ENCODE measurements at regions not wholly inside any gene's neighbourhood (a gene's known extent, or its start where the extent isn't known, plus 50 kb on each side); places are given as distances from the start of the nearest gene placed in this dataset.

GRCh38 chr12:115032521-115032920 lies 348.5 kb upstream of the TBX3 start:
- H3K4me1 Mint-ChIP-seq (ENCODE audit: unreplicated experiment) = no peaks in the 10 kb centered on the region
- no peak for DNase-seq (ENCODE audit: extremely low spot score, unreplicated experiment)
- no peaks in the 10 kb centered on the region for H3K36me3 Mint-ChIP-seq (ENCODE audit: unreplicated experiment)
- TF ChIP-seq CTCF (IDR thresholded peaks at IDR 0.05) = no peak
- H3K27me3 Mint-ChIP-seq (ENCODE audit: unreplicated experiment) = no peaks in the 10 kb centered on the region
- no peaks in the 10 kb centered on the region for H3K9me3 Mint-ChIP-seq (ENCODE audit: unreplicated experiment)
- no peak overlapping the region for H3K4me3 Mint-ChIP-seq (ENCODE audit: unreplicated experiment)
- no peak overlapping the region for H3K27ac Mint-ChIP-seq (ENCODE audit: unreplicated experiment)

- no peak for TF ChIP-seq CTCF (IDR thresholded peaks at IDR 0.05)
- H3K36me3 Mint-ChIP-seq (ENCODE audit: unreplicated experiment) = no peaks in the 10 kb centered on the region
- no peak overlapping the region for H3K4me3 Mint-ChIP-seq (ENCODE audit: unreplicated experiment)
- no peak overlapping the region for H3K27ac Mint-ChIP-seq (ENCODE audit: unreplicated experiment)
- no peaks in the 10 kb centered on the region for H3K27me3 Mint-ChIP-seq (ENCODE audit: unreplicated experiment)
- no peak for DNase-seq (ENCODE audit: extremely low spot score, unreplicated experiment)
- H3K9me3 Mint-ChIP-seq (ENCODE audit: unreplicated experiment) = peaks cover 8% of the 10 kb centered on the region
- H3K4me1 Mint-ChIP-seq (ENCODE audit: unreplicated experiment) = no peaks in the 10 kb centered on the region
Measured at GRCh38 chr12:115030017-115030416, 346.0 kb upstream of the TBX3 start.

GRCh38 chr12:115024531-115024930 lies 340.6 kb upstream of the TBX3 start:
- TF ChIP-seq CTCF (IDR thresholded peaks at IDR 0.05) = no peak
- no peak for DNase-seq (ENCODE audit: extremely low spot score, unreplicated experiment)
- no peak overlapping the region for H3K4me3 Mint-ChIP-seq (ENCODE audit: unreplicated experiment)
- no peaks in the 10 kb centered on the region for H3K4me1 Mint-ChIP-seq (ENCODE audit: unreplicated experiment)
- H3K27me3 Mint-ChIP-seq (ENCODE audit: unreplicated experiment) = no peaks in the 10 kb centered on the region
- no peaks in the 10 kb centered on the region for H3K36me3 Mint-ChIP-seq (ENCODE audit: unreplicated experiment)
- no peak overlapping the region for H3K27ac Mint-ChIP-seq (ENCODE audit: unreplicated experiment)
- peaks cover 18% of the 10 kb centered on the region for H3K9me3 Mint-ChIP-seq (ENCODE audit: unreplicated experiment)

GRCh38 chr12:115023279-115024265 lies 339.6 kb upstream of the TBX3 start:
- TF ChIP-seq CTCF (IDR thresholded peaks at IDR 0.05) = no peak
- Mint-ChIP-seq H3K27me3 (ENCODE audit: unreplicated experiment) (no peaks in the 10 kb centered on the region), H3K9me3 (ENCODE audit: unreplicated experiment) (peaks cover 18% of the 10 kb centered on the region), H3K4me1 (ENCODE audit: unreplicated experiment) (no peaks in the 10 kb centered on the region), H3K27ac (ENCODE audit: unreplicated experiment) (no peak overlapping the region), H3K36me3 (ENCODE audit: unreplicated experiment) (no peaks in the 10 kb centered on the region), H3K4me3 (ENCODE audit: unreplicated experiment) (no peak overlapping the region)
- no peak for DNase-seq (ENCODE audit: extremely low spot score, unreplicated experiment)

GRCh38 chr12:115020091-115020490 lies 336.1 kb upstream of the TBX3 start:
- H3K27me3 Mint-ChIP-seq (ENCODE audit: unreplicated experiment) = no peaks in the 10 kb centered on the region
- no peak for DNase-seq (ENCODE audit: extremely low spot score, unreplicated experiment)
- H3K9me3 Mint-ChIP-seq (ENCODE audit: unreplicated experiment) = peaks cover 19% of the 10 kb centered on the region
- H3K4me1 Mint-ChIP-seq (ENCODE audit: unreplicated experiment) = no peaks in the 10 kb centered on the region
- no peak for TF ChIP-seq CTCF (IDR thresholded peaks at IDR 0.05)
- no peak overlapping the region for H3K4me3 Mint-ChIP-seq (ENCODE audit: unreplicated experiment)
- no peaks in the 10 kb centered on the region for H3K36me3 Mint-ChIP-seq (ENCODE audit: unreplicated experiment)
- no peak overlapping the region for H3K27ac Mint-ChIP-seq (ENCODE audit: unreplicated experiment)
